ENCODE measurements at regions not wholly inside any gene's neighbourhood (a gene's known extent, or its start where the extent isn't known, plus 50 kb on each side); places are given as distances from the start of the nearest gene placed in this dataset.

DNA sequence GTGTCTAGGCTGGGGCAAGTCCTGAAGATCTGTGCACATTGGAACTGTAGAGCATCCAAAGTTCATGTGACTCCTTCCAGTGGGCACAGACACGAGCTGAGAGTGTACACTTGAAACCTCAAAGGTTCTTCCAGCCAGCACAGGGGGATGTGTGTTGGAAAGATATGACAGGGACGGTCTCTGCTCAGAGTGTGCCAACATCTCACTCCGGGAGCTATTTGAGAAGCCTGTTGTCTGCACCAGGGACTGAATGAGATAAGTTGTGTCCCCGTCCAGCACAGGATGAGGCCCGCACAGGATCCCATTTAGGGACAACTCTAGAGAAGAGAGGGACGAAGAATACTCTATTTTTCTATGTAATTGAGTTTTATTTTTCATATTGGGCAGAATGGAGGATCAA, 136.3 kb downstream of the SNAPC1 start:
- no peak for TF ChIP-seq POLR2AphosphoS5 (IDR thresholded peaks at IDR 0.05; ENCODE audit: low read depth, low read length)
- TF ChIP-seq POLR2A (IDR thresholded peaks at IDR 0.05; ENCODE audit: low read depth, low read length), result no peak
- TF ChIP-seq POU2F2 (IDR thresholded peaks at IDR 0.05; ENCODE audit: low read depth, low read length), result no peak
- no peak for TF ChIP-seq TAF1 (IDR thresholded peaks at IDR 0.05; ENCODE audit: low read depth, low read length)

Measured in GM12891 (cell line).